Naive thymus-derived CD8-positive, alpha-beta T cell (primary cell): ENCODE measurements at regions not wholly inside any gene's neighbourhood (a gene's known extent, or its start where the extent isn't known, plus 50 kb on each side); places are given as distances from the start of the nearest gene placed in this dataset.

ENCODE experiments used
- ATAC-seq, 2 donors: fragments of 150-1000 bp; cut with Tn5 transposase in 1 of 2; sonication (Bioruptor Pico), chemical (Tn5 transposase) in 1 of 2; 1 replicate in 1 of 2; 2 replicates in 1 of 2; pipeline ENCODE4 v1.10.0; 2021; ENCODE audit warnings: mild to moderate bottlenecking in 2 of 2, moderate library complexity in 2 of 2
- POLR2A ChIA-PET: fragments of 350-600 bp; sonication (Branson Sonifier 250); formaldehyde crosslinking; loops from one replicate; lab custom pipeline; 2021; ENCODE audit warnings: antibody characterized with exemption; lab: Charles Lee
- DNase-seq, 10 donors: peaks; one replicate each; pipeline versions ENCODE4 v3.0.0 to v3.0.0-alpha.2; 2020 to 2022
- H3K27ac Mint-ChIP-seq, 10 donors: one replicate each; pipeline ENCODE4 v1.8.0; 2020 to 2022; ENCODE audit warnings: mild to moderate bottlenecking in 10 of 10, mixed read lengths in 10 of 10, moderate library complexity in 4 of 10, inconsistent platforms in 1 of 10
- H3K27me3 Mint-ChIP-seq, 5 donors: one replicate each; pipeline ENCODE4 v1.8.0; 2021 to 2022; ENCODE audit warnings: mixed read lengths in 5 of 5
- H3K36me3 Mint-ChIP-seq, 3 donors: one replicate each; pipeline ENCODE4 v1.8.0; 2020 to 2022; ENCODE audit warnings: mixed read lengths in 3 of 3, mild to moderate bottlenecking in 2 of 3, inconsistent platforms in 1 of 3
- H3K4me1 Mint-ChIP-seq, 4 donors: one replicate each; pipeline ENCODE4 v1.8.0; 2021 to 2022; ENCODE audit warnings: mixed read lengths in 4 of 4
- H3K4me3 Mint-ChIP-seq, 10 donors: one replicate each; pipeline ENCODE4 v1.8.0; 2020 to 2022; ENCODE audit warnings: mild to moderate bottlenecking in 10 of 10, mixed read lengths in 10 of 10, moderate library complexity in 6 of 10, inconsistent platforms in 1 of 10
- H3K9me3 Mint-ChIP-seq, 9 donors: one replicate each; pipeline ENCODE4 v1.8.0; 2020 to 2022; ENCODE audit warnings: mixed read lengths in 9 of 9, mild to moderate bottlenecking in 3 of 9, inconsistent platforms in 1 of 9, moderate library complexity in 1 of 9

DNA sequence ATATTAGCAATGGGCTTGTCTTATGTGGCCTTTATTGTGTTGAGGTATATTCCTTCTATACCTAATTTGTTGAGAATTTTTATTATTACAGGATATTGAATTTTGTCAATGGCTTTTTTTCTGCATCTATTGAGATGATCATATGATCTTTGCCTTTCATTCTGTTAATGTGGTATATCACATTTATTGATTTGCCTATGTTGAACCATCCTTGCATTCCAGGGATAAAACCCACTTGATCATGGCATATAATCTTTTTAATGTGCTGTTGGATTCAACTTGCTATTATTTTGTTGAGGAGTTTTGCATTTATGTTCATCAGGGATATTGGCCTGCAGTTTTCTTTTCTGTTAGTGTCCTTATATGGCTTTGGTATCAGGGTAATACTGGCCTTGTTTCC is 91.8 kb upstream of the KLF14 start:
- DNase-seq (no peak), ATAC-seq (no peak)
- Mint-ChIP-seq H3K9me3 (peaks cover 9 to 47% (median 39%) of the 10 kb centered on the region in 9 donors), H3K27me3 (peaks cover 0 to 4% (median 0%) of the 10 kb centered on the region in 5 donors), H3K27ac (no peak overlapping the region), H3K4me3 (no peak overlapping the region), H3K36me3 (peaks cover 0 to 39% (median 19%) of the 10 kb centered on the region in 3 donors), H3K4me1 (peaks cover 0 to 7% (median 2%) of the 10 kb centered on the region in 4 donors)
- POLR2A ChIA-PET: no interaction called here

DNA sequence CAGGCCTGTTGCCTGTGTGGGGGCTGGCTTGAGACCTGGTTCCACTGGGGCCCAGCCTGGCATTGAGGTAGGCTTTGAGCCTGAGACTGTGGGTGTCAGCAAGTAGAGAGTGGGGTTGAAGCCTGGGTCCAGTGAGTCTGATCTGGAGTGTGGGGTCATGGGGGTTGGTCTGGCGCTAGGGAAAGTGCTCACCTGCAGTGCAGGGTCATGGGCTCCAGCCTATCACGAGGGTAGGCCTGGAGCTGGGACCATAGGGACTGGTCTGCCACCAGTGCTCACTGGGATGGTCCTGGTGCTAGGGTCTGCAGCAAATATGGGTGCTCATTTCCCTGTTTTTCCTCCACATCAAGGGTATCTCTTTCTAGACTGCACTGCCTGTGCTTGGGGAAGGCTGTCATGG is 95.4 kb upstream of the KLF14 start:
- Mint-ChIP-seq H3K27ac (no peak overlapping the region), H3K27me3 (peaks cover 0 to 3% (median 0%) of the 10 kb centered on the region in 5 donors), H3K4me3 (no peak overlapping the region), H3K4me1 (no peaks in the 10 kb centered on the region), H3K9me3 (peaks cover 7 to 45% (median 36%) of the 10 kb centered on the region in 9 donors), H3K36me3 (peaks cover 0 to 39% (median 19%) of the 10 kb centered on the region in 3 donors)
- ATAC-seq: no peak
- POLR2A ChIA-PET: no interaction called here
- no peak for DNase-seq

DNA sequence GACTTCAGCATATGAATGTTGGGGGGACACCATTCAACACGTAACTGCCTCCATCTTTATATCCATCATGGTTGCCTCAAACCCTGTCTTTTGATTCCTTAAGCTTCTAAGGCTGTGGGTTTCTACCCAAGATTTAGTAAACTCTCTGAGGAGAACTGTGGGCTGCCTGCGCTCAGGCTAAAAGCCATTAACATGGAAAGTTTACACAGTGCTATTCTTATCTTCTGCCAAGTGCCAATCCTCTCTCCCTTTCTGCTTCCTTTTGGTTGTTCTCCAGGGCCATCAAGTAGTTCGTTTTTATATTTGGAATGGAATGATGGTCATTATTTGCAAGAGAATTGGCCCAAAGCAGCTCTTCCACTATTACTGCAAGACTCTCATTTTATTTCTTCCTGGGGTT is 97.3 kb upstream of the KLF14 start:
- Mint-ChIP-seq H3K36me3 (peaks cover 0 to 25% (median 9%) of the 10 kb centered on the region in 3 donors), H3K4me1 (no peaks in the 10 kb centered on the region), H3K27me3 (peaks cover 0 to 5% (median 0%) of the 10 kb centered on the region in 5 donors), H3K27ac (peak overlapping the region in 1 of 10 donors; percentile 47), H3K4me3 (no peak overlapping the region), H3K9me3 (peaks cover 2 to 33% (median 22%) of the 10 kb centered on the region in 9 donors)
- DNase-seq: no peak
- POLR2A ChIA-PET: no interaction called here
- ATAC-seq: no peak

- no peak for ATAC-seq
- Mint-ChIP-seq H3K9me3 (peaks cover under 1 to 26% (median 17%) of the 10 kb centered on the region in 9 donors), H3K27me3 (peaks cover 0 to 5% (median 0%) of the 10 kb centered on the region in 5 donors), H3K4me1 (no peaks in the 10 kb centered on the region), H3K4me3 (no peak overlapping the region), H3K27ac (peak overlapping the region in 1 of 10 donors; percentile 47), H3K36me3 (peaks cover 0 to 19% (median 6%) of the 10 kb centered on the region in 3 donors)
- DNase-seq: peak in 3 of 10 donors; percentile 34 to 39 (median 35)
- POLR2A ChIA-PET: interaction anchor here (0.5 kb wide), 1 partner anchor 98 kb away, joined by 3 read pairs; no protein-coding TSS in a partner anchor
Observed at GRCh38 chr7:130831817-130832481, 97.9 kb upstream of the KLF14 start.

GRCh38 chr7:130838738-130839137 is 104.7 kb upstream of the KLF14 start:
- no peak overlapping the region for H3K4me3 Mint-ChIP-seq
- DNase-seq (no peak), ATAC-seq (no peak)
- peaks cover 0 to 3% (median 0%) of the 10 kb centered on the region in 5 donors for H3K27me3 Mint-ChIP-seq
- H3K4me1 Mint-ChIP-seq: peaks cover 18 to 30% (median 29%) of the 10 kb centered on the region in 4 donors
- H3K36me3 Mint-ChIP-seq: no peaks in the 10 kb centered on the region
- no peak overlapping the region for H3K27ac Mint-ChIP-seq
- POLR2A ChIA-PET: no interaction called here
- H3K9me3 Mint-ChIP-seq: no peaks in the 10 kb centered on the region

DNA sequence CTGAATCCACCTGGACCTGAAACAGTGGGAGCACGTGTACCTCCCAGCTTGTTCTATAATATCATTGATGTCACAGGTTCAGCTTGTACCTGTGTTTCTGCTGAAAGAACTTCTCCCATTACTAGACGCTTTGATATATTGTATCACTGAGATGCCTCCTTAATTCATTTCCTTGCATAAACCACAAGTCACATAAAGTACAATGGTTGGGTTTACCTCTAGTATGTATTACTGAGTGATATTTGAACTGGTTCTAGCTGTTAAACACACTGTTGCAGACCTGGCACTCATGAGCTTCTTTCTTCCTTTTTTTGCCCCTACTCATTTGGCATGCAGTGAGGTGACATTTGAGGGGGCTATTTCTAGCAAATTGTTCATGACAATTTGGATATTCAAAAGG is 106.6 kb upstream of the KLF14 start:
- peak; percentile 65 to 77 for ATAC-seq
- H3K9me3 Mint-ChIP-seq: no peaks in the 10 kb centered on the region
- peak in 3 of 10 donors; percentile 20 to 46 (median 36) for DNase-seq
- H3K27ac Mint-ChIP-seq: peak overlapping the region in 3 of 10 donors; percentile 0 to 37 (median 2)
- peak overlapping the region in 6 of 10 donors; percentile 7 to 85 (median 74) for H3K4me3 Mint-ChIP-seq
- H3K27me3 Mint-ChIP-seq: peaks cover 0 to 2% (median 0%) of the 10 kb centered on the region in 5 donors
- no peaks in the 10 kb centered on the region for H3K36me3 Mint-ChIP-seq
- H3K4me1 Mint-ChIP-seq: peaks cover 21 to 33% (median 30%) of the 10 kb centered on the region in 4 donors
- POLR2A ChIA-PET: interaction anchor here (0.6 kb wide), 1 partner anchor 40 kb away, joined by 4 read pairs; no protein-coding TSS in a partner anchor

- Mint-ChIP-seq H3K4me1 (peaks cover 21 to 33% (median 30%) of the 10 kb centered on the region in 4 donors), H3K9me3 (no peaks in the 10 kb centered on the region), H3K4me3 (peak overlapping the region; percentile 52 to 85 (median 76)), H3K27me3 (peaks cover 0 to 2% (median 0%) of the 10 kb centered on the region in 5 donors), H3K36me3 (no peaks in the 10 kb centered on the region), H3K27ac (peak overlapping the region; percentile 23 to 88 (median 72))
- DNase-seq (peak in 8 of 10 donors; percentile 28 to 71 (median 45)), ATAC-seq (peak; percentile 80 to 83)
- POLR2A ChIA-PET: interaction anchor here (0.7 kb wide), 1 partner anchor 503 kb away, joined by 5 read pairs; no protein-coding TSS in a partner anchor
Observed at GRCh38 chr7:130841416-130841815, 107.4 kb upstream of the KLF14 start.

GRCh38 chr7:130843703-130844102 is 109.7 kb upstream of the KLF14 start:
- POLR2A ChIA-PET: no interaction called here
- Mint-ChIP-seq H3K4me1 (peaks cover 21 to 33% (median 30%) of the 10 kb centered on the region in 4 donors), H3K9me3 (no peaks in the 10 kb centered on the region), H3K27me3 (peaks cover 0 to 2% (median 0%) of the 10 kb centered on the region in 5 donors), H3K4me3 (peak overlapping the region in 2 of 10 donors; percentile 36 to 52), H3K27ac (peak overlapping the region in 2 of 10 donors; percentile 52 to 75), H3K36me3 (no peaks in the 10 kb centered on the region)
- no peak for DNase-seq
- no peak for ATAC-seq

GRCh38 chr7:130844811-130845580 is 111.0 kb upstream of the KLF14 start:
- no peak for ATAC-seq
- no peak for DNase-seq
- Mint-ChIP-seq H3K27me3 (peaks cover 0 to 2% (median 0%) of the 10 kb centered on the region in 5 donors), H3K9me3 (no peaks in the 10 kb centered on the region), H3K4me3 (no peak overlapping the region), H3K4me1 (peaks cover 21 to 32% (median 29%) of the 10 kb centered on the region in 4 donors), H3K27ac (peak overlapping the region in 1 of 10 donors; percentile 31), H3K36me3 (no peaks in the 10 kb centered on the region)
- POLR2A ChIA-PET: no interaction called here

- Mint-ChIP-seq H3K9me3 (no peaks in the 10 kb centered on the region), H3K27ac (peak overlapping the region in 1 of 10 donors; percentile 31), H3K36me3 (no peaks in the 10 kb centered on the region), H3K27me3 (peaks cover 0 to 2% (median 0%) of the 10 kb centered on the region in 5 donors), H3K4me3 (no peak overlapping the region), H3K4me1 (peaks cover 15 to 26% (median 23%) of the 10 kb centered on the region in 4 donors)
- POLR2A ChIA-PET: no interaction called here
- no peak for ATAC-seq
- DNase-seq: no peak
Observed at GRCh38 chr7:130845581-130846085, 111.6 kb upstream of the KLF14 start.

DNA sequence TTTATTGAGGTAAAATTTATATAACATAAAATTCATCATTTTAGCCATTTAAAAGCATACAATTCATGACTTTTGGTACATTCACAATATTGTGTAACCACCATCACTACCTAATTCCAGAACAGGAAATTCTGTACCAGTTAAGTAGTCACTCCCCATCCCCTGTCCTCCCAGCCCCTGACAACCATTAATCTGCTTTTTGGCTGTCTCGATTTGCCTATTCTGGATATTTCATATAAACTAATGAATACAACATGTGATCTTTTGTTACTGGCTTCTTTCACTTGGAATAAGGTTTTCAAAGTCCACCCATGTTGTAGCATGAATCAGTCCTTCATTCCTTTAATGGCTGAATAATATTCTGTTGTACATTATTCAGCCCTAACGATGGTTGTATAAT is 115.6 kb upstream of the KLF14 start:
- H3K27me3 Mint-ChIP-seq: no peaks in the 10 kb centered on the region
- H3K36me3 Mint-ChIP-seq: peaks cover 4 to 17% (median 4%) of the 10 kb centered on the region in 3 donors
- no peak overlapping the region for H3K27ac Mint-ChIP-seq
- H3K9me3 Mint-ChIP-seq: no peaks in the 10 kb centered on the region
- no peak overlapping the region for H3K4me3 Mint-ChIP-seq
- H3K4me1 Mint-ChIP-seq: peaks cover 0 to 3% (median 0%) of the 10 kb centered on the region in 4 donors
- ATAC-seq (no peak), DNase-seq (no peak)
- POLR2A ChIA-PET: no interaction called here

DNA sequence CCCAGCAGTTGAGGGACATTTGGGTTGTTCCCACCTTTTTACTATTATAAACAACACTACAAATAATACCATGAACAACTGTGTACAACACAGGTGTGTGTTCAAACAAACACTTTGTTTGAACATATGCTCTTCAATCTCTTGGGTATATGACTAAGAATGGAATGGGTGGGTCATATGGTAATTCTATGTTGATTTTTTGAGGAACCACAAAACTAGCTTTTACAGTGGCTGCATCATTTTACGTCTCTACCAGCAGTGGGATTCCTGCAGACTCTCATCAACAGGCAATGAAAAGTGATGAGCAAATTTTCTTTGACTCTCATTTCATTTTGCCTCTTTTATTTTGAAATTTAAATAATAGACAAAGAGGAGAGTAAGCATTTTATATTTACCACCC is 116.9 kb upstream of the KLF14 start:
- POLR2A ChIA-PET: no interaction called here
- no peak overlapping the region for H3K27ac Mint-ChIP-seq

More for the DNA sequence above, 116.9 kb upstream of the KLF14 start:
- H3K4me1 Mint-ChIP-seq: no peaks in the 10 kb centered on the region
- H3K27me3 Mint-ChIP-seq: no peaks in the 10 kb centered on the region
- H3K36me3 Mint-ChIP-seq: peaks cover 9 to 30% (median 13%) of the 10 kb centered on the region in 3 donors
- DNase-seq (no peak), ATAC-seq (no peak)
- H3K9me3 Mint-ChIP-seq: peaks cover 0 to 11% (median 4%) of the 10 kb centered on the region in 9 donors
- no peak overlapping the region for H3K4me3 Mint-ChIP-seq
